Right lobe of liver (tissue), 4 donors: ENCODE measurements at regions not wholly inside any gene's neighbourhood (a gene's known extent, or its start where the extent isn't known, plus 50 kb on each side); places are given as distances from the start of the nearest gene placed in this dataset.

ENCODE experiments used
- POLR2A ChIP-seq: fragments of 450-650 bp; IDR thresholded peaks from one replicate; pipeline ENCODE4 v1.6.1; 2017; ENCODE audit warnings: antibody characterized with exemption, mild to moderate bottlenecking
- TF ChIP-seq, protein P1 (sequence below), 4 donors: fragments of 200-600 bp in 3 of 4; fragments of 450-650 bp in 1 of 4; IDR thresholded peaks; one replicate each; pipeline versions ENCODE4 v1.5.1 to v1.8.0; 2016 to 2022; ENCODE audit warnings: antibody characterized with exemption in 4 of 4, mild to moderate bottlenecking in 2 of 4
- donor health status: DM: no; HTN: no; CAD: no.
- donor health status: DM: no; HTN: no; CAD: no.
- donor health status: DM: no; HTN: yes; CAD: no.

DNA sequence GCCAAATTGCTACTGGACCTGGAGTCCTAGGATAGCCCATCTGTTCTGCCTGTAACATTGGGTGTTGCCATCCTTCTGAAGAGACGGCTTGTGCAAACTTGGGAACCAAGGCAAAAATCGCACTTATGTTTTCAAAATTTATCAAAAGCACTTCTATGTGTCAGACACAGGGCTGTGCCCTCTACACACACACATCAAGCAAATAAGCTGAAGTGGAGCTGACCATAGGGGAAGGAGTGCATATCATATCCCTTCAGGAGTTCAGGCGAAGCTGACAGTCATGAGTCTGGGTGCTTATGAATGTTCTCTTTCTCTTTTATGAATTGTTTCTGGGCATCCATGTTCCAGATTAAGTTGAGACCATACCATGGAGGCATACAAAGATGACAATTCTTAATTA, 247.9 kb downstream of the CYRIA start:
- TF ChIP-seq, protein P1, sequence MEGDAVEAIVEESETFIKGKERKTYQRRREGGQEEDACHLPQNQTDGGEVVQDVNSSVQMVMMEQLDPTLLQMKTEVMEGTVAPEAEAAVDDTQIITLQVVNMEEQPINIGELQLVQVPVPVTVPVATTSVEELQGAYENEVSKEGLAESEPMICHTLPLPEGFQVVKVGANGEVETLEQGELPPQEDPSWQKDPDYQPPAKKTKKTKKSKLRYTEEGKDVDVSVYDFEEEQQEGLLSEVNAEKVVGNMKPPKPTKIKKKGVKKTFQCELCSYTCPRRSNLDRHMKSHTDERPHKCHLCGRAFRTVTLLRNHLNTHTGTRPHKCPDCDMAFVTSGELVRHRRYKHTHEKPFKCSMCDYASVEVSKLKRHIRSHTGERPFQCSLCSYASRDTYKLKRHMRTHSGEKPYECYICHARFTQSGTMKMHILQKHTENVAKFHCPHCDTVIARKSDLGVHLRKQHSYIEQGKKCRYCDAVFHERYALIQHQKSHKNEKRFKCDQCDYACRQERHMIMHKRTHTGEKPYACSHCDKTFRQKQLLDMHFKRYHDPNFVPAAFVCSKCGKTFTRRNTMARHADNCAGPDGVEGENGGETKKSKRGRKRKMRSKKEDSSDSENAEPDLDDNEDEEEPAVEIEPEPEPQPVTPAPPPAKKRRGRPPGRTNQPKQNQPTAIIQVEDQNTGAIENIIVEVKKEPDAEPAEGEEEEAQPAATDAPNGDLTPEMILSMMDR (IDR thresholded peaks at IDR 0.05): no peak
- no peak for TF ChIP-seq POLR2A
